Spleen (tissue), 7 donors: ENCODE measurements at regions not wholly inside any gene's neighbourhood (a gene's known extent, or its start where the extent isn't known, plus 50 kb on each side); places are given as distances from the start of the nearest gene placed in this dataset.

Source experiments
- CTCF ChIP-seq, 11 experiments: fragments of 200-600 bp in 7 of 11; fragments of 450-650 bp in 4 of 11; sonication (generic) in 4 of 11; IDR thresholded peaks in 8 of 11; conservative IDR thresholded peaks in 3 of 11; 1 replicate in 7 of 11; 2 replicates in 4 of 11; pipeline versions ENCODE4 v1.4.0 to v1.8.0; 2016 to 2021; ENCODE audit warnings: antibody characterized with exemption in 11 of 11, inconsistent platforms in 4 of 11, mild to moderate bottlenecking in 1 of 11
- POLR2A ChIP-seq, 3 donors: fragments of 450-650 bp; IDR thresholded peaks; one replicate each; pipeline ENCODE4 v1.5.1; 2017; ENCODE audit warnings: antibody characterized with exemption in 3 of 3, mild to moderate bottlenecking in 1 of 3
- POLR2AphosphoS5 ChIP-seq, 3 donors: sonication (generic); formaldehyde crosslinking; IDR thresholded peaks; one replicate each; pipeline ENCODE4 v1.5.1; 2017; ENCODE audit warnings: antibody characterized with exemption in 3 of 3
- donor health status: DM: no; HTN: no; CAD: no; lungs with moderate emphysema.
- donor health status: DM: no; HTN: no; CAD: no.
- donor health status: DM: no; HTN: no; CAD: no.

- TF ChIP-seq CTCF (IDR thresholded peaks at IDR 0.05 in 8 of 11, conservative IDR thresholded peaks at IDR 0.05 in 3 of 11) (no peak), POLR2A (IDR thresholded peaks at IDR 0.05) (no peak), POLR2AphosphoS5 (IDR thresholded peaks at IDR 0.05) (no peak)
Measured at GRCh38 chr6:84340422-84340821, 113.0 kb upstream of the CEP162 start.
